HG03039 (cell line): ENCODE measurements at regions not wholly inside any gene's neighbourhood (a gene's known extent, or its start where the extent isn't known, plus 50 kb on each side); places are given as distances from the start of the nearest gene placed in this dataset.
"Not testable (repeated sequence)": the region's sequence is repeated elsewhere in the genome, so short reads cannot be mapped to it uniquely, and the experiment has no call there.

ENCODE experiments used
- ATAC-seq: cut with Tn5 transposase; IDR thresholded peaks from one replicate; pipeline ENCODE4 v1.9.1; 2021; ENCODE audit warnings: mild to moderate bottlenecking, moderate library complexity; ENCODE audit not compliant: unreplicated experiment

DNA sequence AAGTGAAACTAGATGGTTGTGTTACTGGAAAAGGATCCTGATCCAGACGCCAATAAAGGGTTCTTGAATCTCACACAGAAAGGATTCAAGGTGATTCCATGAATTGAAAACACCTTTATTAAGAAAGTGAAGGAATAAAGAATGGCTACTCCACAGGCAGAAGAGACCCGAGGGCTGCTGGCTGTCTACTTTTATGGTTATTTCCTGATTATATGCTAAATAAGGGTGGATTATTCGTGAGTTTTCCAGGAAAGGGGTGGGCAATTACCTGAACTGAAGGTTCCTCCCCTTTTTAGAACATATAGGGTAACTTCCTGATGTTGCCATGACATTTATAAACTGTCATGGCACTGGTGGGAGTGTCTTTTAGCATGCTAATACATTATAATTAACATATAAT, 50.9 kb upstream of the WARS2 start:
- ATAC-seq = no peak

DNA sequence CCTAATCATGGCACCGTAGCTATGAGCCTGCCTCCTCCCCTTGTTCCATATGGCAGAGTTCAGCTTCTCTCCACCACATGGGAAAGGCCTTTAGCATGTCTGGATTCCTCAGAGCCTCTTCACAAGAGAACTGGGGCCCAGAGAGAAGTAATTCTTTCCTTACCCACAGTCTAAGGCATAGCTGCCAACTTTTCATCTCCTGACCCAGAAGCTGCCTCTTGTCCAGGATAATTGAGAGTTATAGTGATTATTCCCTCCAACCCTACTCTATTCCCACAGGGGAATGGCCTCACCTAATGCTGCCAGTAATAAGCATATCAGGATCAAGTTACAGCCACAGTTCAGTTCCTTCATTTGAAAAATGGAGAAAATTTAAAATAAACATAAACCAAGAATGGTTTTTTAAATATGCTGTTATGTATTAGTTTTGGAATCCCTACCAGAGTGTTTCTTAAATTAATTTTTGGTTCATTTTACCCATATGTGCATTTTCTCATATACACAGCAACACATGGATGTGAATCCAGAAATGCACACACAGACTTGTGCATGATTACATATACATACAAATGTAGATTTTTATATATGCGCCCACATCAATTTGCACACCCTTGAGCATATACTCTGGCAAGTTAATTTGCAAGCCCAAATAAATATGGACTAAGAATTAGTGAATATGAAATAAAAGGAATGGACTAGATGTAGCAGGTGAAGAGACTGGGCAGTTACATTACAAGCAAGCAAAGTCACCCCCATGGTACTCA, 63.9 kb upstream of the WARS2 start:
- no peak for ATAC-seq

DNA sequence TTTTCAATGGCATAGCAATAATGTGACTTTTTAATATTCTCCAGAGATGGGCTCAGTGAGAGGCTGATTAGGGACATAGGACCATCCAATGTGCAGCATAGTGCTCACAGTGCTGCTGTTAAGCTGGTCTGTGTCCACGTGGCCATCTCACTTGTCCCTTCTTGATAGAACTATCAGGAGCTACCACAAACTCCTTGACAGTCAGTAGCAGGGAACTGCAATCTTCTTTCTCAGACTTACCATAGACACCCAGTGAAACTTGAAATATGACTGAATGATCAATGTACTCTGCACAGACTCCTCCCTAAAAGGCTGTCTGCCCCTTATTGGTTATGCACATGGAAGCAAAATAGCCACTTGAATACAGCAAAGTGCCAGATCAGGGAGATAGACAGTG, 64.5 kb upstream of the WARS2 start:
- ATAC-seq = no peak

DNA sequence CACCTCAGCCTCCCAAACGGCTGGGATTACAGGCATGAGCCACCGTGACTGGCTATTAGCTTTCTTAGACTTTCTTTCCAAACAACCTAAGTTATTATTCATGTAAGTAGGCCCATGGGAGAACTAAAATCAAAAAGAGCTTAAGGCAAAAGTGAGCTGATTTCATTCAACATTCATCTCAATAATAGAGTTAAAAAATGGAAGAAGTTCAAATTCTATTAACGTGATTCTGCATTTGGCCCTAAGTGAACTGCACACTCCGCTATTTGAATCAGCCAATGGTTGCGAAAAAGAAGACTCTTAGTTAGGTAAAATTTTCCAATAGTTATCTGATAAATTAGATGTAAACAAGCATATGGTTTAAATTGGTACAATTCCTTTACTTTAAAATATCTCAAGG, 68.6 kb upstream of the WARS2 start:
- no peak for ATAC-seq

DNA sequence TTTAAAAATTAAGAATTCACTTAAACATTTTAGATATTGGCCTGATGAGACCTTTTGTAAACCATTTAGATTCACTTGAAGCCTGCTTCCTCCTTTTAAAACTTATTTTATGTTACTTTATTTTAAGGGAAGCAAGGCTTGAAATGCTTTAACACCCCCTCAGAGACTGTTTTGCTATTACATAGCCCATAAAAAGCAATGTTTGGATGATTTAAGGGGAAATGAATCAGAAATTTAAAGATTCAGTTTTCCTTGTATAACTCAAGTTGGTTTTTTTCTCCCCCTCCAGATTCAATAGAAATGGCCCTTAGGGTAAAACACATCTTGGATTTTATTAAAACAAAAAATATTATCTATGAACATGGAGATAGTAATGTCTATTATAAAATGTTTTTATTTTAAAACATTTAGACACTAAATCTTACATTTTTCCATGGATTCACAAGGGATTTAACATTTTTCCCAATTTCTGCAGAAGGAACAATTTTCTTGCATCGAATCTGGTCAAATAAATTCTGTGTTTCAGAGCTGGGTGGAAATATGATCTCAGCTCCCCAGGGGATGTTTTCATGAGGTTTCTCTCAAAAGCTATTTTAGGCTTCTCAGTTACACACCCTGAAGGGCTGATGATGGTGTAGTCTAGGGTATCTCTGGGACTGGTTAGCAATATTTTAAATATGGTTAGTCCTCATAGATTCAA, 69.3 kb upstream of the WARS2 start:
- no peak for ATAC-seq

DNA sequence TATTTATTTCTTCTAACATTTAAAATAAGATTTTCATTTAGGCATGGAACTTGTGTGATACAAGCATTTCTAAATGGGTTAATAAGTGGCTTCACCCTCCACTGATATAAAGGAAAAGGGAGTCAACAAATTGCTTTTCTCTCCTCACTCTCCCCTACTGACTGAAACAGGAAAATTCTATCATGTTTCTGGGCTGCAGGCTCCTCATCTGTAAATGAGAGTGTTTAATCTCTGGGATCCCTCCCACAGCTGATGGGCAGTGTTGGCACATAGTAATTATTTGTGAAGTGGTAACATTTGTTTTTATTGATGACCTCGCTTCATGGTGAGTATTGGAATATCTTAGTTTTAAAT, 69.8 kb upstream of the WARS2 start:
- no peak for ATAC-seq

DNA sequence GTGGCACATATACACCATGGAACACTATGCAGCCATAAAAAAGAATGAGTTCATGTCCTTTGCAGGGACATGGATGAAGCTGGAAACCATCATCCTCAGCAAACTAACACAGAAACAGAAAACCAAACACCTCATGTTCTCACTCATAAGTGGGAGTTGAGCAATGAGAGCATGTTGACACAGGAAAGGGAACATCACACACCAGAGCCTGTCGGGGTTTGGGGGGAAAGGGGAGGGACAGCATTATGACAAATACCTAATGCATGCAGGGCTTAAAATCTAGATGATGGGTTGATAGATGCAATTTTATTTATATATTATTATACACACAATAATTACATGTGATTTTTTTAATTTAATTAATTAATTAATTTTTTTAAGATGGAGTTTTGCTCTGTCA, 72.8 kb upstream of the WARS2 start:
- ATAC-seq = not testable (repeated sequence)

DNA sequence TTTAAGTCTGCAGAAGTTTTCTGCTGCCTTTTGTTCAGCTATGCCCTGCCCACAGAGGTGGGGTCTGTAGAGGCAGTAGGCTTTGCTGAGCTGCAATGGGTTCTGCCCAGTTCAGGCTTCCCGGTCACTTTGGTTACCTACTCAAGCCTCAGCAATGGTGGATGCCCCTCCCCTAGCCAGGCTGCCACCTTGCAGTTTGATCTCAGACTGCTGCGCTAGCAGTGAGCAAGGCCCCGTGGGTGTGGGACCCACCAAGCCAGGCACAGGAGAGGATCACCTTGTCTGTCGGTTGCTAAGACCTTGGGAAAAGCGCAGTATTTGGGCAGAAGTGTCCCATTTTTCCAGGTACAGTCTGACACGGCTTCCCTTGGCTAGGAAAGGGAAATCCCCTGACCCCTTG, 74.5 kb upstream of the WARS2 start:
- ATAC-seq = not testable (repeated sequence)

DNA sequence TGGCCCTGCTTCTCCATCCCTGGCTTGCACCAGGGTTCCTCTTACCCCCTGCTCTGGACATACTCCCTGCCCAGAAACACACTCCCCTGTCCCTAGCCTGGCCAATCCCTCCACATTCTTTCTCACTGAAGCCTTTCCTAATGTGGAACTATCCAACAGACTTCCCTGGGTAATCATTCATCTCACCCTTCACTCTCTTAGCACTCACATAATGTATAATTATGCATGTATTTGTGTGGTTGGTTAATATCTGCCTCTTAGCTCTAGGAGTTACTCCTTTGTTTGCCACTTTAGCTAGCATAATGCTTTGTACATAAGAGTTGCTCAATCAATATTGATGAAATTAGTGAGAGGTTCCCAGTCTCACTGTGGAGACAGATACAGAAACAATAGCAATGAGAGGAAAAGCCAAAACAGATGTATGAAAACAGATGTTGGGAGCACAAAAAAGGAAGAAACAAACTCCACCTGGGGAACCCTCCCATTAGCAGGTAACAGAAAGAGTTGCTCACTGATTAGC, 76.9 kb upstream of the WARS2 start:
- no peak for ATAC-seq

DNA sequence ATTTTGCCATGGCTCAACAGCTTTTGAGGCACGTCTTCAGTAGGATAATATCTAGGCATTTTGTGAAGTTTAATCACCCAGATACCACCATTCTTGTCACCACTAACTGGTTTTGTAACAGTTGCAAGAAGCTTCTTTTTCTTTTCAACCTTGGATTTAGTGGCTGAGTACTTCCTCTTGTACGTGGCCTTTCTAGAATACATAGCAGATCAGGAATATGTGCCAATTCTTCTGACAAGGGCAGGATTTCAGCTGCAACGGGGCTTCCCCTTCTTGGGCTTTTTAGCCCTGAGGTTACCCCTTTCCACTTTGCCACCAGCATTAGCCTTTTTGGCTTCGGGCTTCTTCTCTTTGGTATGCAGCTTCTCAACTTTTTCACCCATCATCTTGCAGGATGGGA, 79.3 kb upstream of the WARS2 start:
- no peak for ATAC-seq

DNA sequence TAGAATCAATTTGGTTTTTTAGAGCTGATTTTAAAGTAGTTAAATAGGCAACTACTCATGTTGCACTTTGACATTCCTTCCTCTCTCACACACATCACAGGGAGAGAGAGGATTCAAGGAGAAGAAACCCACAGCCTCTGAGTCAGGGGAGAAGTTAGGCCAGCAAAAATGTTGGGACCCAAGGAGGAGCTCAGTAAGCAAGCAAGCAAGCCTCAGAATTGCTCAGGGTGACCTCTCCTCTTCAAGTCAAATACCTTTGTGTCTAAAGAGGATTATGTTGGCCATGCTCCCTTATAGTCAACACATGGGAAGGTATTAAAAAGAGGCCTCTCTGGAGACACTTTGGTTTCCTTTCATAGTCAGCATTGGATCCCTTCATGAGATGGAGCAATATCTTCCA, 80.5 kb upstream of the WARS2 start:
- ATAC-seq = no peak

DNA sequence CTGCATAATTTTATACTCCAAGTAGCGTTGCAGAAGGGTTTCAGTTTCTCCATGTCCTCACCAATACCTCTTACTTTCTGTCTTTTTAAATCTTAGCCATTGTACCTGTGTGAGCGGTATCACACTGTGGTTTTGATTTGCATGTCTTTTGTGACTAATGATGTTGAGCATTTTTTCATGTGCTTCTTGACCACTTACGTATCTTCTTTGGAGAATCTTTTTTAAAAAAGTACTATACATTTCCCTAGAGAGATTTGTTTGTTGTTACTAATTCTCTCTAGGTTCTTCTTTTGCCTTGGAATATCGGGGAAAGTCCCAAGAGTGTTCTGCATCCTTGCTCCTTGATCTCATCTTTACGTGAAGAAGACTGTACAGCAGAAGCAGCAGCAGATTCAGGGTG, 81.8 kb upstream of the WARS2 start:
- ATAC-seq = no peak

DNA sequence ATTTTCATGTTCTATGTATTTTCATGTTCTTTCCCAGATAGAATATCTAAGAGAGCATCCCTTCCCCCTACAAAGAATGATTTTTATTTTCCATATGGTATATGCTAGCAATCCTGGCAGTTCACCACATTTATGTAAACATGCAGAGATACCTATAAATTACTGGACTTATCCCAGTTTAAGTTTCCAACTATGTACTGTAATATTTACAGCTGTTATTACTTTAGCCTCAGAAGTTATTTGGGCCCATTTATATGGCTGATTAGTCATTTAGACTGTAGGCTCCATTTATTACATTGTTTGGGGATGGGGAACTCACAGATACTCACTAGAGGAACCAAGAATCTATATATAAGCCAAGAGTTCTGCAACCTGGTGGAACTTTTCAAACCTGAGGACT, 84.8 kb upstream of the WARS2 start:
- ATAC-seq = no peak

DNA sequence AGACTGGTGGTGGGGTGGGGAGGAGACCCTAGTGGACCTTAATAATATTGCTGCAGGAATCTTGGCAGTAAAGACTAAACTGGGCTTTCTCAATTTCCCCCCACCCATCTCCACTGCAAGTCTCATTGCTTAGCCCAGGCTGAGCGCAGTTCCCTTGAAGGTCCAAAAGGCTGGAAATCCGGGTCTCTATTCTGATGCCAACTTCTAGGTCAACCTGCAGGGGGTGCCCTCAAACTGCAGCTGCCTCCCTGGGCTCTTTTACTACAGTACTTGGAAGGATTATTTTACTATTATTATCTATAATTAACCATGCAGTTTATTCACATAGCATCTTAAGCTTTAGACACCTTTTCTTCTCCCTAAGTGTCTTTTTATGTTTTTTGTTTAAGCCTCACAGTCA, 85.4 kb upstream of the WARS2 start:
- no peak for ATAC-seq

DNA sequence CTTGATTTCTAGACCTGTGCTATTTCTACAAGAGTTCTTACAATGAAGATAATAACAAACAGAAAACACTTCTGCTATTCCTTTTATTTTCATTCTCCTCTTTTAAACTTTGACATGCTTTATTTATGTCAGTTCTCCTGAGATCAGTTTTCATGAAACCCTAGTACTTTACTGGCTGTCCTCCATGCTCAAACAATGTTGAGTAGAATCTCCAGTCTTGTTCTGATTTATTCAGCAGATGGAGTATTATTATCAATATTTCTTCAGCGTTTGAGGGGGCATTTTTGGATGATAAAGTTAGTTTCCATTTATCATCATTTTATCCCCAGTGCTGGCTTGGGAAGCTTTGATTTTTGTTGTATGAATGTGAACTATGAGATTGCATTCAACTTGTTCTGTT, 85.9 kb upstream of the WARS2 start:
- no peak for ATAC-seq

DNA sequence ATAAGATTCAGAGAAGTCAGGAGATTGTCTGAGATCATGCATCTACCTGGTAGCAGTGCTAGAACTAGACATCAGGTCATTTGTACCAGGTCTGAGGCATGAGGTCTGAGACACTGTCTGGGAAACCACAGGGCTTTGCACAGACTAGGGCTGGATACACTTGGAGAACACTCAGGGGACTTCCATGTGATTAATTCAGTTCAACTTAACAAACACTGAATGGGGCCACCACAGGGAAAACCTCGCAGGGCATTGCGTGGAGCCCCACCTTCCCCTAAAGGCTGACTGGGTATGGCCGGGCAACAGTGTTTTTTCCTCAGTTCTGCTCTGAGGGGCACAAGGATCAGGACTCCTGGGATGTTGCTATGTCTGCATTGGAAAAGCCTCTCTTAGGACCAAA, 86.5 kb upstream of the WARS2 start:
- ATAC-seq = peak; percentile 47

DNA sequence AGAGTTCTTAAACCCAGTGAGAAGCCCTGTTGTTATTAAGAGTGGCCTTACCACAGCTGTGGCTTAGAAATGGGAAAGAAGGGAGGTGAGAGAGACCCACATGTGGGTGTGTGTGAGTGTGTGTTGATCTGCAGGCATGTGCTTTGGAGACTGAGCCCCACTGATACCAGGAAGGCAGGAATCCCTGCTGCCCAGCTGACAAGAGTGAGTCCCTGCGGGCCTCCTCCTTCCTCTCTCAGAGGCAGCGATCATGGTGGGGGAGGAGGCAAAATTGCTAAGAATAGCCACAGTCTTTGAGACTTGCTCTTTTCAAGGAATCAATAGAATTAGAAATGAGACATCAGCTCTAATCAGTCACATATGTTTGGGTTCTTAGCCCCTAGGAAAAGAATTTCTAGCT, 87.0 kb upstream of the WARS2 start:
- ATAC-seq = no peak

DNA sequence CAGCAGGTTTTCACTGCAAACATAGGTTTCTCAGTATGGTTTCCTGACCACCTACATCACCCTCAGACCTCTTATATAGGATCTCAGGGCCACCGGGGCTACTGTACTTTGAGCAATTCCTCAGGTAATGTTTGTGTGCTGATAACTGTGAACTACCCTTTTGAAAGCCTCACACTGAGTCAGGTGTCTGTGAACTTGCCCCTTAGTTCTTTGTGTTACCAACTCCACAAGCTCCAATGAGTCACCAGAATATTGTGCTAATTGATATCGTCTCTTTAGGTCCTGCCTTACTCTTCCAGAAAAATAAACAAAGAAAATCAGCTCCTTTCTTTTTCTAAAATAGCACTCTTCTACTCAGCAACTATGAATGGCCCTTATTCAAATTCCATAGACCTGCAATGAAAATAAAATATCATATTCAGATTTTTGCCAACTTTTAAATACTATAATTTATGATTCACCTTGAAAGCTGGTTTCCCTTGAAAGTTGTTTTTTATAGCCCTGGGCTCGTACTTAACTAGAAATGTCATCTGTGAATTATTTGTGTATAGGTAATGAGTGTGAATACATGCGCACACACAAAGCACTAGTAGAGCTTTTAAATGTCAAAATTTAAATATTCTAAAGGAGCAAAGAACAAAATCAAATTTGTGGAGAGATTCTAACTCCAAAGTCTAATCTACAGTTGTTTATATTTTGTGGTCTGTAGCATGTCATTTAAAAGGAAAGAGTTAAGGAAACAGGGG, 88.1 kb upstream of the WARS2 start:
- no peak for ATAC-seq

DNA sequence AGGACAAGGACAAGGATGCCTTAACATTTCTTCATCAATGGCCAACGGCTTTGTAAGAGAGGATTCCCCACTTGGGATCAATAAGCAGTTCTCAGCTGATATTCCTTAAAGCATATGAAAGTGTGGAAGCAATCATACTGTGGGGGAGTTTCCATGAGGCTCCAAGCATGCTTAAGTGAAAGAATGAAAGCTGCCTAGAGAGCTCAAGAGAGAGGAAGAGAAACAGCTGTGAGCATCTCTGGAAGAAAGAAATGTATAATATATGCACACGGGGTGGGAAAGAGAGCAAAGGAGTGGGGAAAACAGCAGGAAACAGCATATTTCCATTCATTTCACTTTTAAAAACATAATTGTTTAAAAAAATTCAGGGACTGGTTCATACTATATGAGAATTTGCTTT, 94.7 kb upstream of the WARS2 start:
- no peak for ATAC-seq

DNA sequence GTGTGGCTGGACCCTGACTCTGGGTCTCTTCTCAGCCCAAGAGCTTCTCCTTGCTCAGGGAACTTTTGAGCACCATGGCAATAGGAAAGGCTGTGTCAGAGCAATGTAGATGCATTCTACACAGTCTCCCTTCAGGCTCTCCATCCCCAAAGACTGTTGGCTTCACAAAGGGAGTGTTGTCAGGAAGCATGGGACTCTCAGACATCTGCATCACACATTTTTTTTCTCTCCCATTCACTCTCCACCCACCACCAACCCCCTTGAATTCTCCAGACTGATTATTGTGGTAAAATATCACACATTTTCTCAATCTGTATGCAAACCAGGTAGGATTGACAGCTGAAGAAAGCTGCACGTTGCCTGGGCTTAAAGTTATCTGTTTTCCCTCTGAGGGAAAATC, 105.4 kb upstream of the WARS2 start:
- ATAC-seq = no peak

DNA sequence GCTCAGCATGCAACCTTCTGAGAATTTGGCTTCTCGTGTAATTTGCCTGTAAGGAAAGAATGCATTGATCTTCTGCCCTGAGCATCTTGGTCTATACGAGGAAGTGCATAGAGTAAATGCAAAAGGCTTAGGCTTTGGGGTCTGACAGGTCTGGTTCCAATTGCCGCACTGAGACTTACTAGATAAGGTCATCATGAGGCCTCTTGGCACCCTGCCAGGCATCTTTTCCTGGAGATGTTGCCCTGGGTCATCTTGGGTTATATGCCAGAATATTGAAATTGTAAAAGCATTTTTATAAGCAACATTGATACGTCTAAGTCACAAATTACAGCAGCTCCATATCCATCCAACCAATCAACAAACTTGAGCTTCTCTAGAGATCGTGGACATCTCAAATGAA, 108.8 kb upstream of the WARS2 start:
- no peak for ATAC-seq

DNA sequence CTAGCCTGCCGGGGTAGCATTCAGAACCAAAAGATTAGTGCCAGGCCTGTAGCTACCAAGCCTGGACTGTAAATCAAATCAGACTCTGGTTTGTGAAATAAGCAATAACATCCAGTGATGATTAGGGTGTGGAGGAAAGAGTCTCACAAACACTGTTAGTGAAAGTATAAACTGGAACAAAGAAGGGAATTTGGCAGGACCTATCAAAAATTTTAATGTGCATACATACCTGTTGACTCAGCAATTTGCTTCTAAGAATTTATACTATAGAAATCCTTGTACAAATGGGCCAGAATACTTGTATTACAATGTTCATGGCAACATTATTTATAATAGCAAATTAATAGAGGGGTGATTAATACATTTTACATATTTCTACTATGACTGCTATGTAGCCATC, 109.8 kb upstream of the WARS2 start:
- no peak for ATAC-seq
